ENCODE measurements at regions not wholly inside any gene's neighbourhood (a gene's known extent, or its start where the extent isn't known, plus 50 kb on each side); places are given as distances from the start of the nearest gene placed in this dataset.
"Not testable (repeated sequence)": the region's sequence is repeated elsewhere in the genome, so short reads cannot be mapped to it uniquely, and the experiment has no call there.

GRCh38 chr13:53415135-53415534, 386.5 kb downstream of the OLFM4 start:
- no peaks in the 10 kb centered on the region for H3K9me3 Mint-ChIP-seq
- CTCF ChIA-PET = no interaction called here
- H3K27ac Mint-ChIP-seq = no peak overlapping the region
- H3K27me3 Mint-ChIP-seq = no peaks in the 10 kb centered on the region
- DNase-seq = no peak
- H3K36me3 Mint-ChIP-seq (ENCODE audit: low read depth) = no peaks in the 10 kb centered on the region
- H3K4me3 Mint-ChIP-seq = no peak overlapping the region
- no peaks in the 10 kb centered on the region for H3K4me1 Mint-ChIP-seq
- POLR2A ChIA-PET = no interaction called here

- no peak for DNase-seq
- ChIA-PET CTCF (no interaction called here), POLR2A (no interaction called here)
- no peaks in the 10 kb centered on the region for H3K4me1 Mint-ChIP-seq
- H3K9me3 Mint-ChIP-seq = no peaks in the 10 kb centered on the region
- H3K27ac Mint-ChIP-seq = no peak overlapping the region
- H3K4me3 Mint-ChIP-seq = no peak overlapping the region
- H3K36me3 Mint-ChIP-seq (ENCODE audit: low read depth) = no peaks in the 10 kb centered on the region
- H3K27me3 Mint-ChIP-seq = no peaks in the 10 kb centered on the region
Measured at GRCh38 chr13:53417601-53418000, 389.0 kb downstream of the OLFM4 start.

GRCh38 chr13:53422415-53422814, 393.8 kb downstream of the OLFM4 start:
- Mint-ChIP-seq H3K9me3 (peaks cover 2% of the 10 kb centered on the region), H3K4me3 (no peak overlapping the region), H3K4me1 (no peaks in the 10 kb centered on the region), H3K27me3 (no peaks in the 10 kb centered on the region), H3K27ac (no peak overlapping the region), H3K36me3 (ENCODE audit: low read depth) (no peaks in the 10 kb centered on the region)
- DNase-seq = no peak
- ChIA-PET CTCF (no interaction called here), POLR2A (no interaction called here)

- H3K27ac Mint-ChIP-seq = no peak overlapping the region
- CTCF ChIA-PET = no interaction called here
Measured at GRCh38 chr13:53436396-53436795, 407.8 kb downstream of the OLFM4 start.

GRCh38 chr13:53439439-53440225, 411.0 kb downstream of the OLFM4 start:
- no peak overlapping the region for H3K27ac Mint-ChIP-seq
- no peak overlapping the region for H3K4me3 Mint-ChIP-seq
- CTCF ChIA-PET = no interaction called here
- no peaks in the 10 kb centered on the region for H3K27me3 Mint-ChIP-seq
- POLR2A ChIA-PET = no interaction called here
- no peaks in the 10 kb centered on the region for H3K36me3 Mint-ChIP-seq (ENCODE audit: low read depth)
- H3K9me3 Mint-ChIP-seq = peaks cover 6% of the 10 kb centered on the region
- no peak for DNase-seq
- H3K4me1 Mint-ChIP-seq = no peaks in the 10 kb centered on the region

More at GRCh38 chr13:53436396-53436795, 407.8 kb downstream of the OLFM4 start:
- POLR2A ChIA-PET = no interaction called here
- no peaks in the 10 kb centered on the region for H3K36me3 Mint-ChIP-seq (ENCODE audit: low read depth)
- peaks cover 5% of the 10 kb centered on the region for H3K9me3 Mint-ChIP-seq
- H3K27me3 Mint-ChIP-seq = no peaks in the 10 kb centered on the region
- H3K4me1 Mint-ChIP-seq = no peaks in the 10 kb centered on the region
- no peak for DNase-seq
- H3K4me3 Mint-ChIP-seq = no peak overlapping the region

- no peak for DNase-seq
- CTCF ChIA-PET = no interaction called here
Measured at GRCh38 chr13:53442979-53443378, 414.4 kb downstream of the OLFM4 start.

GRCh38 chr13:53445686-53446085, 417.1 kb downstream of the OLFM4 start:
- H3K36me3 Mint-ChIP-seq (ENCODE audit: low read depth) = no peaks in the 10 kb centered on the region
- H3K27me3 Mint-ChIP-seq = no peaks in the 10 kb centered on the region
- DNase-seq = no peak
- ChIA-PET CTCF (no interaction called here), POLR2A (no interaction called here)
- no peak overlapping the region for H3K4me3 Mint-ChIP-seq
- H3K4me1 Mint-ChIP-seq = no peaks in the 10 kb centered on the region
- peaks cover 17% of the 10 kb centered on the region for H3K9me3 Mint-ChIP-seq
- H3K27ac Mint-ChIP-seq = no peak overlapping the region

More at GRCh38 chr13:53442979-53443378, 414.4 kb downstream of the OLFM4 start:
- H3K27me3 Mint-ChIP-seq = no peaks in the 10 kb centered on the region
- no peaks in the 10 kb centered on the region for H3K36me3 Mint-ChIP-seq (ENCODE audit: low read depth)
- H3K4me1 Mint-ChIP-seq = no peaks in the 10 kb centered on the region
- no peak overlapping the region for H3K27ac Mint-ChIP-seq
- peaks cover 6% of the 10 kb centered on the region for H3K9me3 Mint-ChIP-seq
- POLR2A ChIA-PET = no interaction called here
- no peak overlapping the region for H3K4me3 Mint-ChIP-seq

GRCh38 chr13:53447456-53447855, 418.8 kb downstream of the OLFM4 start:
- H3K36me3 Mint-ChIP-seq (ENCODE audit: low read depth) = no peaks in the 10 kb centered on the region
- no peaks in the 10 kb centered on the region for H3K27me3 Mint-ChIP-seq
- no peak overlapping the region for H3K4me3 Mint-ChIP-seq
- no peak overlapping the region for H3K27ac Mint-ChIP-seq
- DNase-seq = no peak
- no peaks in the 10 kb centered on the region for H3K4me1 Mint-ChIP-seq
- ChIA-PET CTCF (interaction anchor here (1.0 kb wide), 1 partner anchor 12 kb away, joined by 3 read pairs; no protein-coding TSS in a partner anchor), POLR2A (no interaction called here)
- peaks cover 23% of the 10 kb centered on the region for H3K9me3 Mint-ChIP-seq

- peaks cover 23% of the 10 kb centered on the region for H3K9me3 Mint-ChIP-seq
- H3K4me1 Mint-ChIP-seq = no peaks in the 10 kb centered on the region
- no peak overlapping the region for H3K4me3 Mint-ChIP-seq
- ChIA-PET POLR2A (no interaction called here), CTCF (interaction anchor here (0.6 to 1.0 kb wide), 2 partner anchors 12 to 283 kb away, joined by 3 read pairs; no protein-coding TSS in a partner anchor)
- DNase-seq = no peak
- H3K36me3 Mint-ChIP-seq (ENCODE audit: low read depth) = no peaks in the 10 kb centered on the region
- no peak overlapping the region for H3K27ac Mint-ChIP-seq
- H3K27me3 Mint-ChIP-seq = no peaks in the 10 kb centered on the region
Measured at GRCh38 chr13:53447863-53448262, 419.2 kb downstream of the OLFM4 start.

GRCh38 chr13:53452263-53452808, 423.7 kb downstream of the OLFM4 start:
- H3K9me3 Mint-ChIP-seq = peaks cover 28% of the 10 kb centered on the region
- CTCF ChIA-PET; H3K4me1 Mint-ChIP-seq; POLR2A ChIA-PET; H3K36me3 Mint-ChIP-seq (ENCODE audit: low read depth); H3K27ac Mint-ChIP-seq; DNase-seq; H3K27me3 Mint-ChIP-seq; H3K4me3 Mint-ChIP-seq: not testable (repeated sequence)

GRCh38 chr13:53460796-53461195, 432.2 kb downstream of the OLFM4 start:
- Mint-ChIP-seq H3K4me1 (no peaks in the 10 kb centered on the region), H3K36me3 (ENCODE audit: low read depth) (no peaks in the 10 kb centered on the region), H3K9me3 (peaks cover 6% of the 10 kb centered on the region), H3K27ac (no peak overlapping the region), H3K4me3 (no peak overlapping the region), H3K27me3 (no peaks in the 10 kb centered on the region)
- CTCF ChIA-PET = no interaction called here
- DNase-seq = no peak
- POLR2A ChIA-PET = no interaction called here

- no peaks in the 10 kb centered on the region for H3K27me3 Mint-ChIP-seq
- H3K27ac Mint-ChIP-seq = no peak overlapping the region
- no peaks in the 10 kb centered on the region for H3K36me3 Mint-ChIP-seq (ENCODE audit: low read depth)
- H3K9me3 Mint-ChIP-seq = no peaks in the 10 kb centered on the region
- DNase-seq = no peak
- CTCF ChIA-PET = no interaction called here
- no peaks in the 10 kb centered on the region for H3K4me1 Mint-ChIP-seq
- H3K4me3 Mint-ChIP-seq = no peak overlapping the region
- POLR2A ChIA-PET = no interaction called here
Measured at GRCh38 chr13:53463106-53463505, 434.5 kb downstream of the OLFM4 start.

GRCh38 chr13:53466576-53466975, 438.0 kb downstream of the OLFM4 start:
- CTCF ChIA-PET = no interaction called here
- H3K4me3 Mint-ChIP-seq = no peak overlapping the region
- no peak overlapping the region for H3K27ac Mint-ChIP-seq
- no peaks in the 10 kb centered on the region for H3K27me3 Mint-ChIP-seq
- no peaks in the 10 kb centered on the region for H3K9me3 Mint-ChIP-seq
- H3K4me1 Mint-ChIP-seq = no peaks in the 10 kb centered on the region
- no peak for DNase-seq
- H3K36me3 Mint-ChIP-seq (ENCODE audit: low read depth) = no peaks in the 10 kb centered on the region
- POLR2A ChIA-PET = no interaction called here

GRCh38 chr13:53473397-53473796, 444.8 kb downstream of the OLFM4 start:
- H3K9me3 Mint-ChIP-seq = no peaks in the 10 kb centered on the region
- H3K4me1 Mint-ChIP-seq = no peaks in the 10 kb centered on the region
- H3K27ac Mint-ChIP-seq = no peak overlapping the region
- DNase-seq = no peak
- H3K4me3 Mint-ChIP-seq = no peak overlapping the region
- ChIA-PET CTCF (no interaction called here), POLR2A (no interaction called here)
- no peaks in the 10 kb centered on the region for H3K36me3 Mint-ChIP-seq (ENCODE audit: low read depth)
- H3K27me3 Mint-ChIP-seq = no peaks in the 10 kb centered on the region

Measured in activated CD4-positive, alpha-beta T cell treated with anti-CD3 and anti-CD28 coated beads, Interleukin-2, amount 10 ng/mL, durations not matched to agents 7 days and 5 days (primary cell).